H9 (cell line): ENCODE measurements at regions not wholly inside any gene's neighbourhood (a gene's known extent, or its start where the extent isn't known, plus 50 kb on each side); places are given as distances from the start of the nearest gene placed in this dataset.

ENCODE experiments used
- DNase-seq: peaks from one replicate; pipeline ENCODE4 v3.0.0-alpha.2; 2017
- H2AFZ ChIP-seq: one replicate; pipeline ENCODE4 v1.6.1; 2013; ENCODE audit warnings: mild to moderate bottlenecking, low read length, control low read depth, moderate library complexity
- H2AK5ac ChIP-seq: 2 replicates; pipeline ENCODE4 v1.6.1; 2013; ENCODE audit warnings: low read length, control low read depth, mixed read lengths; ENCODE audit not compliant: insufficient read length
- H2BK120ac ChIP-seq: one replicate; pipeline ENCODE4 v1.6.1; 2013; ENCODE audit warnings: low read depth, mild to moderate bottlenecking, low read length, control low read depth, inconsistent platforms; ENCODE audit not compliant: poor library complexity, severe bottlenecking
- H2BK12ac ChIP-seq: 2 replicates; pipeline ENCODE4 v1.6.1; 2013; ENCODE audit warnings: low read length, control low read depth, mixed read lengths, low read depth; ENCODE audit not compliant: insufficient read length
- H2BK15ac ChIP-seq: 2 replicates; pipeline ENCODE4 v1.6.1; 2013; ENCODE audit warnings: low read depth, low read length, control low read depth
- H2BK20ac ChIP-seq: one replicate; pipeline ENCODE4 v1.6.1; 2013; ENCODE audit warnings: low read depth, mild to moderate bottlenecking, low read length, control low read depth, inconsistent platforms; ENCODE audit not compliant: poor library complexity, severe bottlenecking
- H2BK5ac ChIP-seq: 2 replicates; pipeline ENCODE4 v1.6.1; 2013; ENCODE audit warnings: low read length, control low read depth, mixed read lengths; ENCODE audit not compliant: insufficient read length
- H3K14ac ChIP-seq: 2 replicates; pipeline ENCODE4 v1.6.1; 2013; ENCODE audit warnings: low read length, control low read depth; ENCODE audit not compliant: insufficient read depth
- H3K18ac ChIP-seq: 2 replicates; pipeline ENCODE4 v1.6.1; 2013; ENCODE audit warnings: low read depth, mild to moderate bottlenecking, mixed read lengths, low read length, control low read depth; ENCODE audit not compliant: insufficient read length
- H3K23ac ChIP-seq: 2 replicates; pipeline ENCODE4 v1.6.1; 2013; ENCODE audit warnings: low read length, control low read depth, mixed read lengths, low read depth; ENCODE audit not compliant: insufficient read length
- H3K23me2 ChIP-seq: 2 replicates; pipeline ENCODE4 v1.6.1; 2013; ENCODE audit warnings: low read depth, mild to moderate bottlenecking, mixed read lengths, low read length, control low read depth; ENCODE audit not compliant: insufficient read length, poor library complexity, severe bottlenecking
- H3K27ac ChIP-seq: 2 replicates; pipeline ENCODE4 v1.5.1; 2013; ENCODE audit warnings: low read length, control low read depth, mixed read lengths, low read depth; ENCODE audit not compliant: insufficient read length
- H3K27me3 ChIP-seq: 2 replicates; pipeline ENCODE4 v1.6.1; 2013; ENCODE audit warnings: low read length, control low read depth, inconsistent platforms; ENCODE audit not compliant: insufficient read depth
- H3K4ac ChIP-seq: 2 replicates; pipeline ENCODE4 v1.6.1; 2013; ENCODE audit warnings: low read depth, mild to moderate bottlenecking, control low read depth, inconsistent platforms, low read length, moderate library complexity
- H3K4me1 ChIP-seq: 2 replicates; pipeline ENCODE4 v1.6.1; 2013; ENCODE audit warnings: low read length, control low read depth, inconsistent platforms; ENCODE audit not compliant: insufficient read depth
- H3K4me2 ChIP-seq: 2 replicates; pipeline ENCODE4 v1.6.1; 2013; ENCODE audit warnings: low read length, control low read depth, mixed read lengths; ENCODE audit not compliant: insufficient read length, insufficient read depth
- H3K56ac ChIP-seq: 2 replicates; pipeline ENCODE4 v1.6.1; 2013; ENCODE audit warnings: low read depth, mild to moderate bottlenecking, mixed read lengths, low read length, control low read depth; ENCODE audit not compliant: insufficient read length
- H3K79me1 ChIP-seq: 2 replicates; pipeline ENCODE4 v1.6.1; 2013; ENCODE audit warnings: low read depth, mild to moderate bottlenecking, moderate library complexity, low read length, control low read depth, inconsistent platforms; ENCODE audit not compliant: insufficient read depth, poor library complexity, severe bottlenecking
- H3K79me2 ChIP-seq: 2 replicates; pipeline ENCODE4 v1.6.1; 2013; ENCODE audit warnings: low read length, control low read depth, inconsistent platforms; ENCODE audit not compliant: insufficient read depth
- H3K9ac ChIP-seq: 2 replicates; pipeline ENCODE4 v1.6.1; 2013; ENCODE audit warnings: low read length, control low read depth, mixed read lengths; ENCODE audit not compliant: insufficient read length; ENCODE audit errors: extremely low read depth
- H3K9me3 ChIP-seq: one replicate; pipeline ENCODE4 v1.6.1; 2013; ENCODE audit warnings: low read depth, low read length, inconsistent platforms; ENCODE audit not compliant: control insufficient read depth
- H3T11ph ChIP-seq: one replicate; pipeline ENCODE4 v1.6.1; 2013; ENCODE audit warnings: mild to moderate bottlenecking, low read length, control low read depth, inconsistent platforms
- H4K20me1 ChIP-seq: one replicate; pipeline ENCODE4 v1.6.1; 2013; ENCODE audit not compliant: control insufficient read depth, insufficient read length, insufficient read depth
- H4K5ac ChIP-seq: 2 replicates; pipeline ENCODE4 v1.6.1; 2013; ENCODE audit warnings: low read depth, mild to moderate bottlenecking, mixed read lengths, low read length, control low read depth; ENCODE audit not compliant: insufficient read length
- H4K8ac ChIP-seq: replicated peaks from 2 replicates; pipeline ENCODE4 v1.6.1; 2013; ENCODE audit warnings: low read length, control low read depth, mixed read lengths, low read depth; ENCODE audit not compliant: insufficient read length
- H4K91ac ChIP-seq: 2 replicates; pipeline ENCODE4 v1.6.1; 2013; ENCODE audit warnings: low read depth, mild to moderate bottlenecking, moderate library complexity, mixed read lengths, low read length, control low read depth; ENCODE audit not compliant: insufficient read length
- H3K27ac Mint-ChIP-seq, 3 experiments: 2 replicates in 2 of 3; 3 replicates in 1 of 3; pipeline ENCODE4 v1.8.0; 2020 to 2021; ENCODE audit warnings: mixed read lengths in 3 of 3, mild to moderate bottlenecking in 1 of 3, moderate library complexity in 1 of 3
- H3K27me3 Mint-ChIP-seq: 2 replicates; pipeline ENCODE4 v1.8.0; 2021; ENCODE audit warnings: low read depth, mild to moderate bottlenecking, moderate library complexity, mixed read lengths
- H3K36me3 Mint-ChIP-seq, 3 experiments: 2 replicates in 2 of 3; 3 replicates in 1 of 3; pipeline ENCODE4 v1.8.0; 2020 to 2021; ENCODE audit warnings: low read depth in 3 of 3, mixed read lengths in 3 of 3; ENCODE audit not compliant: insufficient read depth in 1 of 3
- H3K4me1 Mint-ChIP-seq, 2 experiments: 2 replicates each; pipeline ENCODE4 v1.8.0; 2020; ENCODE audit warnings: mixed read lengths in 2 of 2
- H3K4me3 Mint-ChIP-seq, 2 experiments: 2 replicates in 1 of 2; 3 replicates in 1 of 2; pipeline ENCODE4 v1.8.0; 2020 to 2021; ENCODE audit warnings: mild to moderate bottlenecking in 2 of 2, mixed read lengths in 2 of 2, moderate library complexity in 1 of 2
- H3K9me3 Mint-ChIP-seq, 2 experiments: 2 replicates in 1 of 2; 3 replicates in 1 of 2; pipeline ENCODE4 v1.8.0; 2020; ENCODE audit warnings: mild to moderate bottlenecking in 2 of 2, mixed read lengths in 2 of 2, moderate library complexity in 1 of 2
- WGBS: extraction: QIAGEN DNeasy Blood & Tissue Kit; methylation state at CpG from one replicate; pipeline ENCODE4 v1.1.7; 2013; ENCODE audit warnings: missing lambda C conversion rate, low lambda C conversion rate, mixed read lengths; ENCODE audit not compliant: insufficient read length; ENCODE audit errors: extremely low coverage; 5-methylcytosine and 5-hydroxymethylcytosine counted together
- TF ChIP-seq, protein P1 (sequence below): fragments of 200-600 bp; sonication (generic); conservative IDR thresholded peaks from 3 replicates; pipeline ENCODE4 v1.8.0; 2021; ENCODE audit warnings: antibody characterized with exemption, mild to moderate bottlenecking

DNA sequence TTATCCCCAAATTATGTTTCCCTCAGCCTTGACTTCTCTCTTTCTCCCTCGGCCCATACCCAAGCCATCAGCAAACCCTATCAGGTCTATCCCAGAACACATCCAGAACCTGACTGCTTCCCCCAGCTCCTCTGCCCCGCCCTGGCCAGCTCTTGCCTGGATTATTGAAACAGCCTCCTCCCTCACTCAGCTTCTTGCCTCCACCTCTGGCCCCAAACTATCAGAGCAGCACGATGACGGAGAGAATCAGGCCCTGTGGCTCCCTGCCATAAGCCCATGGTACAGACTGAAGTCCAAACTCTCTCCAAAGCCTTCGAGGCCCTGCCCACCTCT lies 105.3 kb upstream of the LINGO1 start:
- DNase-seq = no peak
- no peak overlapping the region for H4K8ac ChIP-seq
- Mint-ChIP-seq H3K27ac (no peak overlapping the region), H3K27me3 (peaks cover 51% of the 10 kb centered on the region), H3K9me3 (no peaks in the 10 kb centered on the region), H3K4me1 (peaks cover 41 to 52% of the 10 kb centered on the region in 2 experiments), H3K36me3 (no peaks in the 10 kb centered on the region), H3K4me3 (no peak overlapping the region)
- H2BK20ac ChIP-seq = no peak overlapping the region
- H3K9me3 ChIP-seq = no peaks in the 10 kb centered on the region
- H2BK120ac ChIP-seq = no peak overlapping the region
- H2BK15ac ChIP-seq = no peak overlapping the region
- H3T11ph ChIP-seq = no peak overlapping the region
- H2AFZ ChIP-seq = no peak overlapping the region
- H2AK5ac ChIP-seq = no peak overlapping the region
- H3K56ac ChIP-seq = no peak overlapping the region
- no peak overlapping the region for H3K4me2 ChIP-seq
- H3K9ac ChIP-seq = no peak overlapping the region
- H3K79me1 ChIP-seq = no peaks in the 10 kb centered on the region
- H2BK12ac ChIP-seq = no peak overlapping the region
- no peak overlapping the region for H3K23ac ChIP-seq
- no peak overlapping the region for H3K27ac ChIP-seq
- H4K91ac ChIP-seq = no peak overlapping the region
- H3K27me3 ChIP-seq = no peaks in the 10 kb centered on the region
- H4K5ac ChIP-seq = no peak overlapping the region
- TF ChIP-seq, protein P1, sequence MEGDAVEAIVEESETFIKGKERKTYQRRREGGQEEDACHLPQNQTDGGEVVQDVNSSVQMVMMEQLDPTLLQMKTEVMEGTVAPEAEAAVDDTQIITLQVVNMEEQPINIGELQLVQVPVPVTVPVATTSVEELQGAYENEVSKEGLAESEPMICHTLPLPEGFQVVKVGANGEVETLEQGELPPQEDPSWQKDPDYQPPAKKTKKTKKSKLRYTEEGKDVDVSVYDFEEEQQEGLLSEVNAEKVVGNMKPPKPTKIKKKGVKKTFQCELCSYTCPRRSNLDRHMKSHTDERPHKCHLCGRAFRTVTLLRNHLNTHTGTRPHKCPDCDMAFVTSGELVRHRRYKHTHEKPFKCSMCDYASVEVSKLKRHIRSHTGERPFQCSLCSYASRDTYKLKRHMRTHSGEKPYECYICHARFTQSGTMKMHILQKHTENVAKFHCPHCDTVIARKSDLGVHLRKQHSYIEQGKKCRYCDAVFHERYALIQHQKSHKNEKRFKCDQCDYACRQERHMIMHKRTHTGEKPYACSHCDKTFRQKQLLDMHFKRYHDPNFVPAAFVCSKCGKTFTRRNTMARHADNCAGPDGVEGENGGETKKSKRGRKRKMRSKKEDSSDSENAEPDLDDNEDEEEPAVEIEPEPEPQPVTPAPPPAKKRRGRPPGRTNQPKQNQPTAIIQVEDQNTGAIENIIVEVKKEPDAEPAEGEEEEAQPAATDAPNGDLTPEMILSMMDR = no peak
- no peak overlapping the region for H2BK5ac ChIP-seq
- H3K79me2 ChIP-seq = no peaks in the 10 kb centered on the region
- H4K20me1 ChIP-seq = no peaks in the 10 kb centered on the region
- no peak overlapping the region for H3K14ac ChIP-seq
- H3K4ac ChIP-seq = no peak overlapping the region
- H3K23me2 ChIP-seq = peaks cover 3% of the 10 kb centered on the region
- H3K4me1 ChIP-seq = peaks cover 12% of the 10 kb centered on the region; the same call in 1 of the 2 replicates
- WGBS = no CpG with 5 or more reads among the region's 5 CpGs
- H3K18ac ChIP-seq = no peak overlapping the region
